ENCODE measurements at regions not wholly inside any gene's neighbourhood (a gene's known extent, or its start where the extent isn't known, plus 50 kb on each side); places are given as distances from the start of the nearest gene placed in this dataset.

DNA sequence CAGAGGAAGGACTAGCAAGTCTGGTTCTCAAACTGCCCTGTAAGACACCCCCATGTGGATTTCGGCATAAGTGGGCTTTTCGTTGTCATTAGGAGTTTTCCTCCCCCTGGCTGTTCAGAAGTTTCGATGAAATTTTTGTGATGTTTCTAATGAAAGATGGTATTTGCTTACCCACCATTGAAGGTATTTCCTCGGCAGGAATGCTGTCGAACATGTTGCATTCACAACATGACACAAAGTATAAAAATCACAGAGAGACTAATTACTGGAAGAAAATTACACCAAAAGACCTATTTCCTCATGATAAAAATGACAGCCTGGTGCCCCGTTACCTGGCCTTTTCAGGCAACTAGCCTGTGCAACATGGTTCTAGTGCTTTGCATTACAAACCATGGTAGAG lies 144.9 kb downstream of the TXNL1 start:
- 85 to 92% methylated on average over 6 of the region's 6 CpGs for WGBS, 2 donors
- Histone ChIP-seq H3K27ac (no peak overlapping the region), H3K4me3 (no peak overlapping the region), H3K36me3 (ENCODE audit: low read depth, missing control alignments) (no peaks in the 10 kb centered on the region), H3K27me3 (no peaks in the 10 kb centered on the region), H3K9me3 (no peaks in the 10 kb centered on the region), H3K4me1 (no peaks in the 10 kb centered on the region)
- no peak for DNase-seq
- no peak for TF ChIP-seq POLR2A (IDR thresholded peaks at IDR 0.05)
- TF ChIP-seq, protein P1, sequence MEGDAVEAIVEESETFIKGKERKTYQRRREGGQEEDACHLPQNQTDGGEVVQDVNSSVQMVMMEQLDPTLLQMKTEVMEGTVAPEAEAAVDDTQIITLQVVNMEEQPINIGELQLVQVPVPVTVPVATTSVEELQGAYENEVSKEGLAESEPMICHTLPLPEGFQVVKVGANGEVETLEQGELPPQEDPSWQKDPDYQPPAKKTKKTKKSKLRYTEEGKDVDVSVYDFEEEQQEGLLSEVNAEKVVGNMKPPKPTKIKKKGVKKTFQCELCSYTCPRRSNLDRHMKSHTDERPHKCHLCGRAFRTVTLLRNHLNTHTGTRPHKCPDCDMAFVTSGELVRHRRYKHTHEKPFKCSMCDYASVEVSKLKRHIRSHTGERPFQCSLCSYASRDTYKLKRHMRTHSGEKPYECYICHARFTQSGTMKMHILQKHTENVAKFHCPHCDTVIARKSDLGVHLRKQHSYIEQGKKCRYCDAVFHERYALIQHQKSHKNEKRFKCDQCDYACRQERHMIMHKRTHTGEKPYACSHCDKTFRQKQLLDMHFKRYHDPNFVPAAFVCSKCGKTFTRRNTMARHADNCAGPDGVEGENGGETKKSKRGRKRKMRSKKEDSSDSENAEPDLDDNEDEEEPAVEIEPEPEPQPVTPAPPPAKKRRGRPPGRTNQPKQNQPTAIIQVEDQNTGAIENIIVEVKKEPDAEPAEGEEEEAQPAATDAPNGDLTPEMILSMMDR (IDR thresholded peaks at IDR 0.05): no peak
- intact Hi-C loops (cut with DNase I; ENCODE audit: low total_unique reads): no loop called here

DNA sequence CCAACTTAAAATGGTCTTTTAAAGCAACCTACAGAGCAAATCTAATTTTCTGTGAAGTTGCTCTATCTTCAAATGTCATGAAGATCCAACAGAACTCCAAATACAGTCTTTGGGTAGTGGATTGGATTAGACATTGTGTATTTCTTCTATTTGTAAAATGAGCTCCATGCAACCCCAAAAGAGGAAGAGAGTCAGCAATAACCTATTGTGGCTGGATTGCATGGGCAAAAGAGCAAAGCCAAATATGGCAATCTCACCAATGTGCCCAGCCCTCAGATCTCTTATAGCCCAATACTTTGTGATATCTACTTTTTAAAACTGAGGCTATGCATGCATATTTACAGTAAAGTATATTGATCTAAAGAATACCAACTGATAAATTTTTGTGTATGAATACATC lies 146.3 kb downstream of the TXNL1 start:
- no peaks in the 10 kb centered on the region for H3K4me1 ChIP-seq
- H3K27ac ChIP-seq: no peak overlapping the region
- no peak for DNase-seq
- H3K36me3 ChIP-seq (ENCODE audit: low read depth, missing control alignments): no peaks in the 10 kb centered on the region
- no peak overlapping the region for H3K4me3 ChIP-seq
- intact Hi-C loops (cut with DNase I; ENCODE audit: low total_unique reads): no loop called here
- H3K9me3 ChIP-seq: no peaks in the 10 kb centered on the region
- no peaks in the 10 kb centered on the region for H3K27me3 ChIP-seq
- no peak for TF ChIP-seq POLR2A (IDR thresholded peaks at IDR 0.05)
- TF ChIP-seq, protein P1 (IDR thresholded peaks at IDR 0.05): no peak

DNA sequence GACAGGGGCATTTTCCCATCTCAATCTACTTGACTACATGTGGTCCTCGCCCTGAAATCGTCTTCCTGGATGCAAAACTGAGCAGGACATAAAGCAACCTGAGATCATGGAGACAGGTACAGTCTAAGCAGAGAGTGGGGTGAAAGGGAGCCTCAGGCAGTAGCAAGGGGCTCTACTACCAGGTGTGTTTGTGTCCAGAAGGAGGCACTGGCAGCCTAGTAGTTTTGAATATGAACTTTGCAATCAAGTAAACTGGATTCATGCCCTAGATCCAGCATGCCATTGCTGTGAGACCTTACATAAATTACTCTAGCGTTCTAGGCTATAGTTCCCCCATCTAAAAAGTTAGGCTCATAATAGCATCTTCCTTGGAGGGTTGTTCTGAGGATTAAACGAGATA lies 147.4 kb downstream of the TXNL1 start:
- no peaks in the 10 kb centered on the region for H3K36me3 ChIP-seq (ENCODE audit: low read depth, missing control alignments)
- no peaks in the 10 kb centered on the region for H3K4me1 ChIP-seq
- TF ChIP-seq POLR2A (IDR thresholded peaks at IDR 0.05): no peak
- TF ChIP-seq, protein P1 (IDR thresholded peaks at IDR 0.05): no peak
- no peaks in the 10 kb centered on the region for H3K27me3 ChIP-seq
- intact Hi-C loops (cut with DNase I; ENCODE audit: low total_unique reads): no loop called here
- H3K27ac ChIP-seq: no peak overlapping the region
- no peak for DNase-seq
- H3K4me3 ChIP-seq: no peak overlapping the region
- WGBS, 2 donors: 90 to 93% methylated on average over 4 of the region's 4 CpGs
- no peaks in the 10 kb centered on the region for H3K9me3 ChIP-seq

DNA sequence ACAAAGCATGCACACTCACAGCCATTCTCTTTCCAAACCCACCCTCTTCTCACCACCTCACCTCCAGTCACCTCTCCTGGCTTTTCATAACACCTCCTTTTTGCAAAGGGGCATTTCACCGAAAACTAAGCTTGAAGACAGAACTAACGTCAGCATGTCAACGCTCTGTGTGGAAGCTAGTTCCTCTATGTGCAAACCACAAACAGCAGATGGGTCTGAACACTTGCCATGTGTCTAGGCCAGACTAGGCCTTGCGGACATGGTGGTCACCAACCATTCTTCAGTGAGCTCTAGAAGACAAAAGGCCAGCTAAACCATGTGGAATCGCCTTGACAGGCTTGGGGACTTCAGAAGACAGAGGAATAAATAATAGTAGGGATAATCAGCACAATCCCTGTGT lies 148.5 kb downstream of the TXNL1 start:
- no peaks in the 10 kb centered on the region for H3K4me1 ChIP-seq
- no peak overlapping the region for H3K4me3 ChIP-seq
- no peaks in the 10 kb centered on the region for H3K9me3 ChIP-seq
- intact Hi-C loops (cut with DNase I; ENCODE audit: low total_unique reads): no loop called here
- DNase-seq: no peak
- H3K36me3 ChIP-seq (ENCODE audit: low read depth, missing control alignments): no peaks in the 10 kb centered on the region
- no peaks in the 10 kb centered on the region for H3K27me3 ChIP-seq
- TF ChIP-seq, protein P1 (IDR thresholded peaks at IDR 0.05): no peak
- no peak for TF ChIP-seq POLR2A (IDR thresholded peaks at IDR 0.05)
- 89 to 97% methylated on average over 5 of the region's 5 CpGs for WGBS, 2 donors
- no peak overlapping the region for H3K27ac ChIP-seq

DNA sequence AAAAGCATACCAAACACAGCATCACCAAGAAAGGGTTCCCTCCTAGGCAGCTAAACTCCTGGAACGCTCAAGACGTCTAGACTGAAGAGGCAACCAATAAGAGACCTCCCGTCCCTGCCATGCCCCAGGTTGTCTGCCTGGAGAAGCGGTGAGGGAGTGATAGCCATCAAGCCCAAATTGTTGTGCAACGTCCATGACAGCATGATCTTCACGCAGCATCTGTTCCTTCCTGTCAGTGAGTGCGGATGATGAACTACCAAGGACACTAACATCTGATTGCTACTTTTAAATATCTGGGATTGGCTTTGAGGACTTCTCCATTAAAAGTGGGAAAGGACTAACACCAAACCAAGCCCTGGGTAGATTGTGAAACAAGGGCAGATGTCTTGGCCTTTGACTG lies 149.7 kb downstream of the TXNL1 start:
- 90 to 92% methylated on average over 7 of the region's 7 CpGs for WGBS, 2 donors
- no peak overlapping the region for H3K27ac ChIP-seq
- no peaks in the 10 kb centered on the region for H3K9me3 ChIP-seq
- H3K4me3 ChIP-seq: no peak overlapping the region
- no peaks in the 10 kb centered on the region for H3K4me1 ChIP-seq
- no peak for DNase-seq
- no peaks in the 10 kb centered on the region for H3K36me3 ChIP-seq (ENCODE audit: low read depth, missing control alignments)
- TF ChIP-seq, protein P1 (IDR thresholded peaks at IDR 0.05): no peak
- TF ChIP-seq POLR2A (IDR thresholded peaks at IDR 0.05): no peak
- intact Hi-C loops (cut with DNase I; ENCODE audit: low total_unique reads): no loop called here
- no peaks in the 10 kb centered on the region for H3K27me3 ChIP-seq
